Medulla oblongata (tissue), 1 donor: ENCODE measurements at regions not wholly inside any gene's neighbourhood (a gene's known extent, or its start where the extent isn't known, plus 50 kb on each side); places are given as distances from the start of the nearest gene placed in this dataset.
"Not testable (repeated sequence)": the region's sequence is repeated elsewhere in the genome, so short reads cannot be mapped to it uniquely, and the experiment has no call there.

Source experiments
- DNase-seq: peaks from one replicate; pipeline ENCODE4 v3.0.0-alpha.2; 2015; ENCODE audit errors: extremely low spot score

DNA sequence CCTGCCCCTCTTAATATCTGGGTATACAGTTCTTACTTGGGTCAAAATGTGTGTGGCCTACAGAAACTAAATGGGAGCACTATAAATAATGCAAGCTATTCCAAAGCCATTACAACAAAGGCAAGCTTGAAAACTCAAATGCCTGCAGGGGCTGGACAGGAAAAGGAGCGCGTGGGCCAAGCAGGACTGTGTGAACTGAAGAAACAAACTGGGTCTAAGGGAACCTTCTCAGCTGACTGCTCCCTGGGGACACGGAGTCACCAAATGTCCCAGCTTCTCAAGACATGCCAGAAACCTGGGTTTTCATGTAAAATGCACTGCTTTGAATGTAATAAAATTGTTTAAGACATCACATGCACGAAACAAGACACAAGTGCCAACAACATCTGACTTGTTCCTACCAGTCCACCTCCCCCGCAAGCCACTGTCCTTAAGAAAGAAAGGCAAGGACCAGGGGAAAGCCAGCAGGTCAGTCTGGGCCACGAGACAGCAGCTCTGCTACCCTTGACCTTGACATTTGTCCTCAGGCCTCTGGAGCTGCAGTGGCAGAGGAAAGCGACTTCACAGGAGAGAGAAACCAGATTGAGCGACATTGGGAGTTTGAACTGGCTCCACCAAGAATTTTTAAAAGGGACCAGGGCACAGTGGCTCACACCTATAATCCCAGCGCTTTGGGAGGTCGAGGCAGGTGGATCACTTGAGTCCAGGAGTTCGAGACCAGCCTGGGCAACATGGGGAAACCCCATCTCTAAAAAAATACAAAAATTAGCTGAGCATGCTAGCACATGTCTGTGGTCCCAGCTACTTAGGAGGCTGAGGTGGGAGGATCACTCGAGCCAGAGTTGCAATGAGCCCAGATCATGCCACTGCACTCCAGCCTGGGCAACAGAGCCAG is 89.7 kb upstream of the SH3BP4 start:
- DNase-seq: peak; percentile 51

DNA sequence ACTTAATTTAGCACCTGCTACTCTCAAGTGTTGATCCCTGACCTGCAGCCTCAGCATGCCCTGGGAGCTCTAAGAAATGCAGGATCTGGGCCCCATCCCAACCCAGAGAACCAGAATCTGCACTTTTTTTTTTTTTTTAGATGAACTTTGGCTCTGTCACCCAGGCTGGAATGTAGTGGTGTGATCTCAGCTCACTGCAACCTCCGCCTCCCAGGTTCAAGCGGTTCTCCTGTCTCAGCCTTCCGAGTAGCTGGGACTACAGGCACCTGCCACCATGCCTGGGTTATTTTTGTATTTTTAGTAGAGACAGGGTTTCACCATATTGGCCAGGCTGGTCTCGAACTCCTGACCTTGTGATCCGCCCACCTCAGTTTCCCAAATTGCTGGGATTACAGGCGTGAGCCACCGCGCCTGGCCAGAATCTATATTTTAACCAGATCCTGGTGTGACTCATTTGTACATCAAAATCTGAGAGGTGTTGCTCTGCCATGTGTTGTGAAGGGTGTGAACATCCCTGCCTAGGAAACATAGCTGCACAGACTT is 92.4 kb upstream of the SH3BP4 start:
- DNase-seq: not testable (repeated sequence)

DNA sequence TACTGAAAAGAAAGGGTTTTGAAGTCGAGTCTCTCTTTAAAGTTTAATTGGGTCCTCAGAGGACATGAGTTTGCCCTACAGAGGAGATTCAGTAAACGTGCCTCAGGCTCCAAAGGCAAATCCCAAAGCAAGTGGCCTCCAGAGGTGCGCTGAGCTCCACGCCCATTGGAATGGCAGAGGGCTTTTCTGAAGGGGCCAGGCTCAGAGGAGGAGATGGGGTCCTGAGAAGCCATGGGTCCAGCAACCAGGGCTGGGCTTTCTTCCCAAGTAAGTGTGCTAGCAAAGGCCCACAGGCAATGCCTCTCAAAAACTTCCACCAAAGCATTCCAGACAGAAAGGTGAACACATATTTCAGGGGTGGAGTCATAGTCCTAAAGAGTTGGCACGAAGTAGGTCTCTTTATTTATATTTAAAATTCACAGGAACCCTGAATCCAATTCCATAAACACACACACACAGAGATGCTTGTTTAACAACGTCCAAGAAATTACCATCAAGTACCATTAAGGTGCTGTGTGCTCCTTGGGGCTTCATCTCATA is 93.0 kb upstream of the SH3BP4 start:
- no peak for DNase-seq

DNA sequence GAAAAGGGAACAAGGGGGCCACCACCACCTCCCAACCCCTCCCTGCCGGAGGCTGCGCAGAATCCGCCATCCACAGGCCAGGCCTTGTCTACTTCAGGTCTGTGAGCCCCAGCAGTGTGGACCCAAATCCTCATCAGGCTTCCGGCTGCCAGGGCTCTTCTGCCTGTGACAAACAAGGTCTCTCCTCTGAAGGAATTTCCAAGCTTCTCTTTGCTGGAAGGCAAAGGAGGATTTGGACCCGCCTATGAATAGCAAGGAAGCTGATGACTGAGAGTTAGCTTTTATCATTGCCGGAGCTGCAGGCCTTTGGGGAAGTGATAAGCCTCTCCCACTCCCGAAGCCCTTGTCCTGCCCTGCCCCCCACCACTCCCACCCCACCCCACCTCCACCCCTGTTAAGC is 93.7 kb upstream of the SH3BP4 start:
- DNase-seq: no peak

DNA sequence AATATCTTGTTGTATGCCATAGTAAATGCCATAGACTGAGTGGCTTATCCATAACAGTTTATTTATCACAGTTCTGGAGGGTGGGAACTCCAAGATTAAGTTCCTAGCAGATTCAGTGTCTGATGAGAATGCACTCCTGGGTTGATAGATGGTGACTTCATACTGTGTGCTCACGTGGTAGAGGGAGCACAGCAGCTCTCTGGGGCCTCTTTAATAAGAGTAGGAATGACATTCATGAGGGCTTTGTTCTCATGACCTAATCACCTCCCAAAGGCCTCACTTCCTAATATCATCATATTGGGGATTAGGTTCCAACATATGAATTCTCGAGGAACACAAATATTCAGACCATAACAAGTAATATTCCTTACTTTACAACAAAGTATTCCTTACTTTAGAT is 98.1 kb upstream of the SH3BP4 start:
- no peak for DNase-seq

DNA sequence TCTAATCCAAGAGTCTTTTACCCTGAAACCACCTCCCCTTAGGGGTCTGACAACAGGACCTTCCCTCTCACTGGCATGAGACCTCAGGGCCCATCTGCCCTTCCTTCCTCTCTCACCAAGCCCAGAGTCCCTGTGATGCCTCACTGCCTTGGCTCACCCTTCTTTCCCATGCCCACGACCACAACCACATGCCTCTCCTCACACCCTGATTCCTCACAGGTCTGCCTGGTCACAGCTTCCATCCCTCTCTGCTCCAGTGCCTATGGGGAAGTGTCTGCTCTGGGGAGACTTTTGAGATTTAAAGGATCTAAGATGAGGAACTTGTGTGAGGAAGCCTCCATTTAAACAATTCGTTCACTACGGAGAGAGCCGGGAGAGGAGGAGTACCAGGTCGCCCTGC is 98.9 kb upstream of the SH3BP4 start:
- DNase-seq: no peak

DNA sequence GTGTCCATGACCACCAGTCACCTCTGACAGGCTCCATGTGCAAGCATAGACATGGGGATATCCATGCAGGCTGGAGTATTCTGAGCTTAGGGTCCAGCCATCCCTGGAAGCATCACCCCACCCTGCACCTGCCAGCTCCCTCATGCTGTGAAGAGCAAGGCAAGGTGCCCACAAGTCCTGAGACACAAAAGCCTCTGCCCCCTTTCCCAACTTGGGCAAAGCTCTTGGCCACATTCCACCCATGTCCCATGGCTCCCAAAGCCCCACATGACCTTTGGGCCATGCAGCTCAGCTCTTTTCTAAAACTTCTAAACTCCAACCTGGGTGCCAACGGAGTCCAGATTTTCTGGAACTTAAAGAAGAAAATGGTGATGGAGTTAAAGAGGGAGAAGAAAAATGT is 99.8 kb upstream of the SH3BP4 start:
- no peak for DNase-seq

DNA sequence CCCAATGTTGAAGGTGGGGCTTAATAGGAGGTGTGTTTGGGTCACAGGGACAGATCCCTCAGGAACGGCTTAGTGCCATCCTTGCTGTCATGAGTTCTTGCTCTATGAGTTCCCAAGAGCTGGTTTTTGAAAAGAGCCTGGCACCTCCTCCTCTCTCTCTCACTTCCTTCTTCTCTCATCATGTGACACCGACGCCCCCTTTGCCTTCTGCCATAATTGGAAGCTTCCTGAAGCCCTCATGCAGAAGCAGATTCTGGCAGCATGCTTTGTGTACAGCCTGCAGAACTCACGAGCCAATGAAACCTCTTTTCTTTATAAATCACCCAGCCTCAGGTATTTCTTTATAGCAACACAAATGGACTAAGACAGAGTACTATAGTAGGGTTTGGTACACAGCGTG is 100.4 kb upstream of the SH3BP4 start:
- no peak for DNase-seq

DNA sequence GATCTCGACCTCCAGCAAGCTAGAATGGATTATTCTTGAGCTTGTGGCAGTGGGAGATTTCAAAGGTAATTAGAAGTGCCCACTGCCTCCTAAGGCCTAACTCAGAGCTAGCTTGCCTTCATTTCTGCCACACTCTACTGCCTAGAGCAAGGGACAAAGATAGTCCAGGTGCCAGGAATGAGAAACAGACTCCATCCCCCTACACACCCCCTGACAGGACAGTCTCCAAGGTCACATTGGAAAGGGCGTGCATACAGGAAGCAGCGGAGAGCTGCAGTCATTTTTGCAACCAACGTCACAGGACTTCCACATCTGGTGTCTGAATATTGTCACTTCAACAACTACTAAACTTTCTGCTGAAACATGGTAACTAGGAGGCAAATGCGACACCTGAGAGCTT is 101.0 kb upstream of the SH3BP4 start:
- DNase-seq: no peak

DNA sequence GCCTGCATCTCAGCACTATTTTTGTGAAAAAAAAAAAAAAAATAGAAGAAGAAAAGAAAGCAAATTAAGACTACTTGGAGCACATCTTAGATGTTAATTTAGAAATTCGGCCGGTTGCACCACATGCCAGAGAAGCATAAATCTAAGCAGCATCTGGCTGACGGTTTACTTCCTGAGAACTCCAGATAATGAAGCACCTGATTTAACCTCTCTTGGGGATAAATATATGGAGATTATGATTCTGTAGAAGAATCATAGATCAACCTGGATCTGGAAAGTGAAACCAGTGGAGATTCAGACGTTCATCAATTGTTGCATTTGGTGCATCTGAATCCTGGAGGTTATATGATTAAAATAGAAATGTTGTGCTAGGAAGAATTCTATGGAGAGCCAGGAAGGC is 102.1 kb upstream of the SH3BP4 start:
- no peak for DNase-seq

DNA sequence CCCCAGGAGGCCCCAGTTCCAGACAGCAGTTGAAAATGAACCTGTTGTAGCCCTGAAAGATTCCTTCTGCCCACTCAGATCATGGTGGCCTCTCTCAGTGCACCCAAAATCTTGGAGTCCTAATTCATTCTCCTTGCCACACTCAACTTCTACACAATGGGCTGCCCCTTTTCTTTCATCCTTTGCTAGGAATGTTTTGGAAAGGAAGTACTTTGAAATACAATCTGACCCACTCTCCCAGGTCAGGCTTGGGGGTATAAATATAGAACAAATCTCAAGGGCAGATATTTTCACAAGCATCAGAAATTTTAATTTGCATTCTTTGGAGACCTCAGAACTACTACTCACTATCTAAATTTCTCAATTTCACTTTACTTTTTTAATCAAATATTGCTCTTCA is 103.2 kb upstream of the SH3BP4 start:
- no peak for DNase-seq

DNA sequence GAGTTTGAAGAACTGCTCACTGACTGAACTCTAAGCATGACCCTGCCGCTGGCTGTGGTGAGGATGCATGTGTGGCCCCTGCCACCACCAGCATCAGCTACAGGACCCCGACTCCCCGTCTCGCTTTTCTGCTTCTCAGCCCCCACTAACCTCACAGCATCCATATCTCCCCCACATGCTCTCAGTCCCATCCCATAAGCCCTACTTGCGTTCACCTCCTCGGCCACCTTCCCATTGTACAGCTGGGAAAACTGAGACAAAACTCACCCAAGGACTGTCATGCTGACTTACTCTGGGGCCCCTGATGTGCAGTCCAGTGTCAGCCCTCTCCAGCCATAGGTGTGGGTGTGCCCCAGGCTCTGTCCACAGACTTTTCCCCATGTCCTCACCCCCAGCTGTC is 104.2 kb upstream of the SH3BP4 start:
- DNase-seq: no peak

DNA sequence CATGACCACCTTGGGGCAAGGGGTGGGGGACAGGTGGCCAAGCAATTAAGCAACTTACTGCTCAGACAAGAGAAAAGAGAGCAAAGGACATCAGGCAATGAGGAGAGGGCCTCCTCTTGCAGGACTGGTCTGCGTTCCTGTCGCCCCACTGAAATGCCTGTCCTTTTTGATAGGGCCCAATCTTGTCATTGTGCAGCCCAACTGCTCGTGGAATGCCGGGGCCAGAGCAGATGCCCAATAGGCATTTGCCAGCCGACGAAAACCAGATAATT is 104.5 kb upstream of the SH3BP4 start:
- DNase-seq: no peak

DNA sequence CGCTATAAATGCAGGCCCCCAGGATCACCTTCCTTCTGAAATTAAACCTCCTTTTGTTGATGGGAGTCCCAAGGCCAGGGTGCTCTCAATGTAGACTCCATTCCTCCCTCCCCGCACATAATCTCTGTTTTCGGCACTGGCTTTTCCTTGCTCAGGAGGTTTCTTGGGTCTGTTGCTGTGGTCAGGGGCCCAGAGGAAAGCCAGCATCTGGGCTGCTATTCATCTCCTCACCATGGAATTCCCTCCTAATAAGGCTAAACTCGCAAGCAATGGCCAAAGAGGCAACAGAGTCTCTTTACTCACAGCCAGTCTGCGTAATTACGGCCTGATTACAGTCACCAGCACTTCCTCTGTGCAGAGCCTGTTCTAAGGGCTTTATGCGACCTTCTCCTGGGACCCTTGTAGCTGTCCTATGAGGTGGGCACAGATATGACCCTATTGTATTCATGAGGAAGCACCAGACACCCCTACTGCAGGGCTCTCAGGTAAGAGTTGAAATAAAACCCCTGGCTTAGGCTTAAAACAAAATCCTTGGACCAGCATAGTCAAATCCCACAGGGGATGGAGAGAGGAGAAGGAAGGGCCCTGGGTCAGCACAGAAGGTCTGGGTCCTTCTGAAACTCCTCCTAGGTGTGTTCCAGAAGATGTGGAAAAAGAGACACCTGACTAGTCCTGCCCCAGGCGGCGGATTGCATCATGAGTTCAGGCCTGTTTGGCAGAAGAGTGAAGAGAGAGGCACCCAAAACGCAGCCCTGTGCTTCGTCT is 105.0 kb upstream of the SH3BP4 start:
- no peak for DNase-seq

DNA sequence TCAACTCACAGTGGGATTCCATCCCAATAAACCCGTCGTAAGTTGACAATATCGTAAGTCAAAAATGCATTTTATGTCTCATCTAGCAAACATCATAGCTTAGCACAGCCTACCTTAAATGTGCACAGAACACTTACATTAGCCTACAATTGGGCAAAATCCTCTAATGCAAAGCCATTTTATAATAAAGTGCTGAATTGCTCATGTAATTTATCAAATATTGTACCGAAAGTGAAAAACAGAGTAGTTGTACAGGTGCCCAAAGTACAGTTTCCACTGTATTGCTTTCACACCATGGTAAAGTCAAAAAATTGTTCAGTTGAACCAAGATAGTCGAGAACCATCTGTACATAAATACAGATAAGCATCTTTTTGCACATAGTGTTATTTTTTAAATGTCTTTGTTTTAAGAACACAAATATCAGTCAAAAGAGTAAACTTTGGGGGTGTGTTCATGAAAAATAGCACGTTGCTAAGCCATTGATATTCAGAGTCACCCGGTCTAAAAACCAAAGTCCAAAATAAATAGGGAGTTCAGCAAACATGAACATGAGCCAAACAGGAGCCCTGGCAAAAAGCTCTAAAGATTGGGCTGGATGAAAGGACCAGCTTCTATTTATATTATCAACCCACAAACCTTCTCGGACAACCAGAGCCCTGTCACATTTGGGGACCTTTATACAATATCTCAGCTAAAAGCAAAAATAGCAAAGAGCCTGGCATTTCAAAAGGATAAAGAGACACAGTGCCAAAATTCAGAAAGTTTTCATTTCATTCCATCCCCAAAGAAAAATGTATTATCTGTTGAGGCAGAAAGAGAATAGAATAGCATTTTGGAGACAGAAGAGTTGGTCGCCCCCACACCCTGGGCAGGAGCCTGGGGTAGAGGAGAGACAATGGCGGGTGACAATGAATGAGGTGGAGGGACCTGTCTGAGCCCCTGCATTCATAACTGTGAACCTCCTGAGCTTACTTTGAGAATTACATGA is 105.9 kb upstream of the SH3BP4 start:
- no peak for DNase-seq

DNA sequence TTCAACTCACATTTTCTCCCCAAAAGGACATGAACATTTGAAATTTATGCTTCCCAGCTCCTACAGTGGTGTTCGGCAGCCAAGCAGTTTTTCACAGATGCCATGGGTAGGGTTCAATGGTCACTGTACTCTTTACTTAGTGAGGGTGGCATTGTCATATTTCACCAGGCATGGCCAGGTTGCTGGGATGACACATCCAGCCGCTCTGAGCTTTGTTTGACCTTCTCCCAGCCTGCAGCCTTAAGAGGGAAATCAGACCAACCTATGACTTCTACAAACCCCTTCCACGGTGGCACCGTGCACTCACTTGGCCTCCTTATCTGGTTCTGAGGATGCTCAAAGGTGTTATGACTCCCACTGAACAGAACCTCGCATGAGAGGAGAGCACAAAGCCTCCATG is 108.4 kb upstream of the SH3BP4 start:
- DNase-seq: no peak

DNA sequence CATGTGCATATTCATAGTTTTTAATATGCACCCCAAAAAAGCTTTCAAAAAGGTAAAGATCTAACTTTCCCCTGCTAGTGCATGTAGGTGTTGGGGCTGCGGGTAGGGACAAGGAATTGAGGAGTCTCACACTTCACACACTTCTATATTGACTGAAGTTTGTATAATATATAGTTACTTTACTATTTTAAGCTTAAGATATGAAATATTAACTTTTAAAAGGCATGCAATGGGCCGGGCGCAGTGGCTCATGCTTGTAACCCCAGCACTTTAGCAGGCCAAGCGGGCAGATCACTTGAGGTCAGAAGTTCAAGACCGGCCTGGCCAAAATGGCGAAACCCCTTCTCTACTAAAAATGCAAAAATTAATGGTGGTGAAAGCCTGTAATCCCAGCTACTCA is 109.1 kb upstream of the SH3BP4 start:
- no peak for DNase-seq

DNA sequence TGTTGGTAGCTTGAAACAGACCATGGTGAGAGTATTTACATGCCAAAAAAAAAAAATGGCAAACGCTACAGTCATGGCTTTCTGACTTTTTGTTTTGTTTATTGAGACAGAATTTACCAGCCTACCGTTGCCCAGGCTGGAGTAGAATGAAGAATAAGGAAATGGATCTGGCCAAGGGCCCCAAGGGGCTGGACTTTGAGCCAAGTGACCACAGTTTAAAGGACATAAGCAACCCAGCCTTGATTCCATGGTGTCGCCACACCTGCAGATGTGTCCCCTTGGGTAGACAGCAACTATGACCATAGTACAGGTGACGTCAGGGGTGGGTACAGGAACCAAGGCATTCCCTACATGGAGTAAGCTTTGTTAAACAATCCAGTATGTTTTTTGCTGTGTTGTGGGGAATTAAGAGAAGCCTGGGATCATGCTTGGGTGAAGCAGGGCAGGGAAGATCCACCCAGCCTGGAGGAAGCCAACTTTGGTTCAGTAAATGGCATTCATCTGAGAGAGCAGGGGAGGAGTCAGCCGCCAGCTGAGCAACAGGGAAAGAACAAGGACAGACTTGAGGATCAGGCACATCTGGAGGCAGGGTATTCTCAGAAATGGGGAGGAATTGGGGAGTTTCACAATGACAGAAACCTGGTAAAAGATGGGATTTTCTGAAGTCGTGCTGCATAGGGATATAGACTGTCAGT is 110.3 kb upstream of the SH3BP4 start:
- no peak for DNase-seq

DNA sequence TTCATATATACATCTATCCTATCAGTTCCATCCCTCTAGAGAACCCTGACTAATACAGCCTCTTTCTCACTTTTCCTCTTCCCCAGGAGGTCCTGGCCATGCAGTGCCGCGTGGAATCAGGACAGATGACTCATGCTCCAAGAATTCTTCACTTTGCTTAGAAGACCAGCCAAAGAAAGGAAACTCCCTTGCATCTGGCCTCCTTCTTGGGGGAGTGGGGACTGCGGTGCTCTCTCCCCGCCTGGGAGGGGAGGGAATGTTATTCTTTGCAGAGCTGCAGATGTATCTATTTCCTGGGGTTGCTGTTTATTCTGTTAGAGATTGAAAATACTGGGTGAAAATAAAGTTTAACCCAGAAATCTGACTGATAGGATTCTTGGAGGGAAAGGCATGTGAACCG is 111.5 kb upstream of the SH3BP4 start:
- DNase-seq: peak; percentile 19

DNA sequence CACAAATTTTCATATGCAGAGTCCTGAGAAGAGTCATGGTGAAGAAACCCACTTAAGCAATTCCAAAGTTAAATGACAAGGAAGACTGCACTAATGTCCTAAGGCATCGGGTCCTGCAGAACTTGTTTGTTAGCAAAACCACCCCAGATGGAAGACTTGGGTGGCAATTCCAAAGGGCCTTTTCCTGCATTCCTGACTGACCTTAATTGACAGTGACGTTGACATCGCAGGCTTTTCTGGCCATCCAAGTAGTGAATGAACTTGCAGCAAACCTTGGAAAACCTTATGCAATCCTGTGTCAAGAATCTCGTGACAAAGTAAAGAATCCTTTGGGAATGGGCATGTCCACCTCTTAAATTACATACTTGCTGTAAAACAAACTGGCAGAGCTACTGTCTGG is 112.5 kb upstream of the SH3BP4 start:
- no peak for DNase-seq

DNA sequence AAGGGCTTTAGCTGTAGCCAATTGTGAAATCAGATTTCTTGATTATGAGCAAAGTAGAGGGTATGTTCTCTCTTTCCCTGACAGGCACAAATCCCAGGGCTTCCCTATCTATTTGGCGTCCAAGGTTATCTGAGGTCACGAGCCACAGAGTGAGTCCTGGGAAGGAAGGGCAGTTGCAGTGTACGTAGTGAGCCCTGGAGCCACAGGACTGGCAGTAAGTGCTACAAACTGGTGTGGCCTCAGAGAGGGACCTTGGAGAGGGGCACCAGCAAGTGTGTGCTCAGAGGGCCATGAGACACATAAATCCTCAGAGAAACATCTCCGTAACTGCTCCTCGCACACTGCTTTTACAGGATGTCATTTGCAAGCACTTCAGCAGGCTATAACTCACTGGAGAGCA is 115.5 kb upstream of the SH3BP4 start:
- no peak for DNase-seq
